Neuronal stem cell (in vitro differentiated cells): ENCODE measurements at regions not wholly inside any gene's neighbourhood (a gene's known extent, or its start where the extent isn't known, plus 50 kb on each side); places are given as distances from the start of the nearest gene placed in this dataset.
A peak's percentile ranks its signal among the peaks of the same experiment; 100 is the strongest.

ENCODE experiments used
- DNase-seq: peaks from one replicate; pipeline ENCODE4 v3.0.0-alpha.2; 2013; ENCODE audit warnings: low spot score
- H2AFZ ChIP-seq: one replicate; pipeline ENCODE4 v1.6.1; 2013; ENCODE audit warnings: mild to moderate bottlenecking, low read length, inconsistent platforms
- H2AK5ac ChIP-seq: 2 replicates; pipeline ENCODE4 v1.6.1; 2013; ENCODE audit warnings: low read depth, mild to moderate bottlenecking, inconsistent platforms, low read length, moderate library complexity, mixed read lengths
- H2BK120ac ChIP-seq: 2 replicates; pipeline ENCODE4 v1.6.1; 2013; ENCODE audit warnings: low read depth, mild to moderate bottlenecking, inconsistent platforms, low read length, moderate library complexity, mixed read lengths
- H2BK12ac ChIP-seq: one replicate; pipeline ENCODE4 v1.6.1; 2013; ENCODE audit warnings: low read length, inconsistent platforms
- H2BK15ac ChIP-seq: 2 replicates; pipeline ENCODE4 v1.6.1; 2013; ENCODE audit warnings: mild to moderate bottlenecking, low read length, inconsistent platforms, mixed read lengths
- H2BK5ac ChIP-seq: one replicate; pipeline ENCODE4 v1.6.1; 2013; ENCODE audit warnings: inconsistent platforms, mild to moderate bottlenecking, low read length, moderate library complexity
- H3K14ac ChIP-seq: one replicate; pipeline ENCODE4 v1.6.1; 2013; ENCODE audit warnings: low read length, inconsistent platforms
- H3K18ac ChIP-seq: 2 replicates; pipeline ENCODE4 v1.6.1; 2013; ENCODE audit warnings: low read length, inconsistent platforms
- H3K23ac ChIP-seq: 2 replicates; pipeline ENCODE4 v1.6.1; 2013; ENCODE audit warnings: low read depth, mild to moderate bottlenecking, mixed read lengths, low read length, inconsistent platforms; ENCODE audit not compliant: poor library complexity
- H3K27ac ChIP-seq: replicated peaks from 3 replicates; pipeline ENCODE4 v1.5.1; 2013; ENCODE audit warnings: low read length, inconsistent platforms
- H3K27me3 ChIP-seq, 3 experiments: 2 replicates each; pipeline ENCODE4 v1.6.1; 2013; ENCODE audit warnings: low read length in 3 of 3, mild to moderate bottlenecking in 2 of 3, inconsistent platforms in 1 of 3, low read depth in 1 of 3, mixed read lengths in 1 of 3, moderate library complexity in 1 of 3; ENCODE audit not compliant: control insufficient read depth in 3 of 3, insufficient read depth in 3 of 3
- H3K36me3 ChIP-seq, 2 donors: replicated peaks in 1 of 2; 2 replicates each; pipeline ENCODE4 v1.6.1; 2013; ENCODE audit warnings: low read length in 2 of 2; ENCODE audit not compliant: control insufficient read depth in 2 of 2, insufficient read depth in 2 of 2
- H3K4ac ChIP-seq: 2 replicates; pipeline ENCODE4 v1.6.1; 2013; ENCODE audit warnings: inconsistent platforms, mild to moderate bottlenecking, low read length, moderate library complexity
- H3K4me1 ChIP-seq, 2 donors: 1 replicate in 1 of 2; 2 replicates in 1 of 2; pipeline ENCODE4 v1.6.1; 2013; ENCODE audit warnings: low read length in 2 of 2, low read depth in 1 of 2; ENCODE audit not compliant: control insufficient read depth in 2 of 2, insufficient read depth in 1 of 2
- H3K4me2 ChIP-seq: one replicate; pipeline ENCODE4 v1.6.1; 2013; ENCODE audit warnings: mild to moderate bottlenecking, low read length, inconsistent platforms; ENCODE audit not compliant: insufficient read depth, poor library complexity, severe bottlenecking
- H3K4me3 ChIP-seq, 2 donors: 2 replicates each; pipeline ENCODE4 v1.5.1; 2013; ENCODE audit warnings: low read length in 2 of 2, mild to moderate bottlenecking in 2 of 2, inconsistent platforms in 1 of 2, moderate library complexity in 1 of 2
- H3K79me1 ChIP-seq: one replicate; pipeline ENCODE4 v1.6.1; 2013; ENCODE audit warnings: low read depth, mild to moderate bottlenecking, inconsistent platforms, low read length, moderate library complexity
- H3K9ac ChIP-seq: one replicate; pipeline ENCODE4 v1.6.1; 2013; ENCODE audit warnings: mild to moderate bottlenecking, low read depth, low read length, inconsistent platforms; ENCODE audit not compliant: poor library complexity
- H3K9me3 ChIP-seq, 2 donors: replicated peaks in 1 of 2; 2 replicates each; pipeline versions ENCODE3 to v1.6.1; 2013; ENCODE audit warnings: low read length in 2 of 2, mild to moderate bottlenecking in 2 of 2, inconsistent platforms in 1 of 2, low read depth in 1 of 2, mixed read lengths in 1 of 2, moderate library complexity in 1 of 2; ENCODE audit not compliant: control insufficient read depth in 2 of 2, insufficient read depth in 1 of 2
- H4K8ac ChIP-seq: one replicate; pipeline ENCODE4 v1.6.1; 2013; ENCODE audit warnings: low read depth, mild to moderate bottlenecking, inconsistent platforms, low read length, moderate library complexity
- H4K91ac ChIP-seq: one replicate; pipeline ENCODE4 v1.6.1; 2013; ENCODE audit warnings: low read length, low read depth, mild to moderate bottlenecking, inconsistent platforms; ENCODE audit not compliant: poor library complexity
- WGBS, 2 donors: extraction: QIAGEN DNeasy Blood & Tissue Kit; methylation state at CpG; one replicate each; pipeline ENCODE4 v1.1.7; 2013; ENCODE audit warnings: missing lambda C conversion rate in 2 of 2, mixed read lengths in 1 of 2; ENCODE audit not compliant: insufficient read length in 2 of 2, insufficient replicate concordance in 1 of 2; ENCODE audit errors: extremely low coverage in 2 of 2; 5-methylcytosine and 5-hydroxymethylcytosine counted together

DNA sequence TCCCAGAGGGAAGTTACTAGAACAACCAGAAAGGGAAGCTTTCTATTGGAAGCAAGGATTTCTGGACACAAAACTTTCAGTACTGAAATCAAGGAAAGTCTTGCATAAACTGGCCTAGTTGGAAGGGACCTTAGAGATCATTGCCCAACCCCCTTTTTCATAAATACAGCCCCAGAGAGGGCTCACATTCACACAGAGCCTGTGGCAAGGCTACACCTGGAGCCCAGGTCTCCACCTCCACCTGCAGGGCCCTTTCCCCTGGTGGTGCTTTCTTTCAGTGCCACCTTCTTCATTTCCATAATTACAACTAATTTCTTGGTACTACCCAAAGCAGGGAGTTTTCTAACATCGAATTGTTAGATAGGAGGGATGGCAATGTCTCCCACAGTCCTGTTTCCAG lies 85.7 kb downstream of the ADRB2 start:
- Histone ChIP-seq H3K27me3 (no peaks in the 10 kb centered on the region), H3K4me1 (peaks cover 0 to 8% of the 10 kb centered on the region in 2 donors), H4K91ac (no peak overlapping the region), H2BK15ac (no peak overlapping the region), H3K14ac (no peak overlapping the region), H3K4ac (no peak overlapping the region), H2AFZ (no peak overlapping the region), H2BK5ac (no peak overlapping the region), H3K18ac (peak overlapping the region; percentile 31), H2BK12ac (no peak overlapping the region), H2BK120ac (no peak overlapping the region), H3K36me3 (no peaks in the 10 kb centered on the region), H3K27ac (no peak overlapping the region), H3K23ac (no peak overlapping the region), H3K9ac (no peak overlapping the region), H2AK5ac (no peak overlapping the region), H3K4me2 (no peak overlapping the region), H4K8ac (no peak overlapping the region), H3K79me1 (no peaks in the 10 kb centered on the region), H3K4me3 (no peak overlapping the region), H3K9me3 (no peaks in the 10 kb centered on the region)
- DNase-seq = no peak
- WGBS, 2 donors = no CpG with 5 or more reads among the region's 1 CpG

DNA sequence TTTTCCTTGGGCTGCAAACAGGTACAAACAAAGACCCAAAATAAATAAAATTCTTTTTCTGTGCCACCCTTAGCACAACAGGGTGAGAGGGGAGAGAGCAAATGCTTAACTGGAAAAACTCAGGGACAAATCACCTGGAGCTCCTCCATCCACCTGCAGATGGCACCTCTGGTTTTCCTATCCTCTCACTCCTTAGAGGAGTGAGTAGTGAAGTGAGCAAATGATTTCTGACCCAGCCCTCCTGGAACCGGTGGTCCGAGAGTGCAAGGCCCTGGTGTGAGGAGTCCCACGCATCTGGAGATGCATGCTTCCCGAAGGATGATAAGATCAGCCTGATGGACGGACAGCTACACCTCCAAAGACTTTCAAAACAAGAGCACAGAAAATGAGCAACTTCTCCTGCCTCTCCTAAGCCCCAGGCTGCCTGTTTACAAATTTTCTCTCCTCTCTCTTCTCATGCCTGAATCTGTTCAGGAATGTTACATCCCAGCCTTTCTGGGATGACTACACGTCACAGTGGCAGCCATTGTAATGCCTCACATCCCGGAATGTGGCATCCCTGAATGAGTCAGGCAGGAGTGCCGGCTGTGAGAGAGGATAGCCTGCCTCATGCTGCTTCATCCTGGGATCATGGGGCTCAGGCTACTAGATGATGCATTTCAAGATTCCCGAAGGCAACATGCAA lies 86.4 kb downstream of the ADRB2 start:
- peaks cover 0 to 8% of the 10 kb centered on the region in 2 donors for H3K4me1 ChIP-seq
- H4K8ac ChIP-seq = no peak overlapping the region
- H3K14ac ChIP-seq = no peak overlapping the region
- no peak overlapping the region for H3K23ac ChIP-seq
- H4K91ac ChIP-seq = no peak overlapping the region
- H3K27ac ChIP-seq = peak overlapping the region; percentile 46
- H3K4ac ChIP-seq = no peak overlapping the region
- H2BK15ac ChIP-seq = no peak overlapping the region
- H3K18ac ChIP-seq = peak overlapping the region; percentile 50
- H2BK5ac ChIP-seq = no peak overlapping the region
- no peak overlapping the region for H3K9ac ChIP-seq
- H3K79me1 ChIP-seq = no peaks in the 10 kb centered on the region
- no peaks in the 10 kb centered on the region for H3K27me3 ChIP-seq
- no peak overlapping the region for H2BK12ac ChIP-seq
- peak overlapping the region; percentile 34 for H3K4me2 ChIP-seq
- H3K4me3 ChIP-seq = no peak overlapping the region
- no peaks in the 10 kb centered on the region for H3K36me3 ChIP-seq
- peak overlapping the region; percentile 10 for H2AFZ ChIP-seq
- H2AK5ac ChIP-seq = no peak overlapping the region
- no peaks in the 10 kb centered on the region for H3K9me3 ChIP-seq
- no peak overlapping the region for H2BK120ac ChIP-seq
- peak; percentile 70 for DNase-seq
- WGBS, 2 donors = no CpG with 5 or more reads among the region's 9 CpGs

DNA sequence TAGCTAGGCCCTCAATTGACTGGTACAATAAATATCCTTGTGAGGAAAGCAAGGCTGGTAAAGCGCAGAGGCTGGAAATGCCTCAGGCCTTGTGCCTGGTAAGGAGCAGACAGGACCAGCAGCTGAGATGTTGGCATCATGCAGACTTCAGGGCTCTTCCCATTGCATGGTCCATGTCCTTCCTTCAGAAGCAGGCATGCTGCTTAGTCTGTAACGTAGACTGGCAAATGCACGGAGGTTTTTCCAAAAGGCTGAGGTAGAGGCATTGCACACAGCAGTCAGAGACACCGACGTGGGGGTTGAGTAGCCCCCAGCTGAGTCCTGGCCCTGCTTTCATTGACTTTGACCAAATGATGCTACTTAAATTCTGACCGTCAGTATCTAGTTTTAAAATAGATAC lies 87.1 kb downstream of the ADRB2 start:
- no peak overlapping the region for H3K4me3 ChIP-seq
- DNase-seq = no peak
- no peak overlapping the region for H4K91ac ChIP-seq
- H3K9ac ChIP-seq = no peak overlapping the region
- H3K4ac ChIP-seq = no peak overlapping the region
- H3K4me1 ChIP-seq = peaks cover 0 to 8% of the 10 kb centered on the region in 2 donors
- H2BK5ac ChIP-seq = no peak overlapping the region
- H3K4me2 ChIP-seq = no peak overlapping the region
- no peaks in the 10 kb centered on the region for H3K79me1 ChIP-seq
- H2AK5ac ChIP-seq = no peak overlapping the region
- no peak overlapping the region for H2BK15ac ChIP-seq
- H3K27me3 ChIP-seq = no peaks in the 10 kb centered on the region
- H3K18ac ChIP-seq = peak overlapping the region; percentile 67
- no peak overlapping the region for H2AFZ ChIP-seq
- H3K36me3 ChIP-seq = no peaks in the 10 kb centered on the region
- H2BK120ac ChIP-seq = no peak overlapping the region
- H4K8ac ChIP-seq = no peak overlapping the region
- WGBS, 2 donors = no CpG with 5 or more reads among the region's 6 CpGs
- H3K14ac ChIP-seq = no peak overlapping the region
- no peak overlapping the region for H2BK12ac ChIP-seq
- H3K9me3 ChIP-seq = no peaks in the 10 kb centered on the region
- H3K23ac ChIP-seq = no peak overlapping the region
- peak overlapping the region; percentile 36 for H3K27ac ChIP-seq

DNA sequence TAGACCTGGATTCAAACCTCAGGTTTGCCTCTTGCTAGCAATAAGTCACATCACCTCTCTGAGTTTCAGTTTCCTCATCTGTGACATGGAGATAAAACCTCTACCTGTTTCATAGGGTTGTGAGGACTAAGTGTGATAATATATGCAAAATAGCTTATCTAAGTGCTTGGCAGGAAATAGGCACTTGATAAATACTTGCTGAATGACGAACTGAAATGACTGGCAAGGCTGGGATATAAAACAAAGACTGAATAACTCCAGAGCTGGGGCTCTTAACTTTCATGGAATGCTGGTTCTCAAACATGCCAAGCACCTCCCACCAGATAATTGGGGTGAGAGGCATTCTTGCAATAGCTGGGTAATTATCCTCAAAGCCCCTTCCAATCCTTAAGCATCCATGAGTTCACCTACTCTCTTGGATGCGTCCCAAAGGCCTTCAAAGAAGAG lies 87.6 kb downstream of the ADRB2 start:
- no peak overlapping the region for H3K4me2 ChIP-seq
- H3K27ac ChIP-seq = no peak overlapping the region
- H2BK5ac ChIP-seq = no peak overlapping the region
- no peaks in the 10 kb centered on the region for H3K36me3 ChIP-seq
- WGBS, 2 donors = no CpG with 5 or more reads among the region's 2 CpGs
- H2AFZ ChIP-seq = no peak overlapping the region
- H3K4ac ChIP-seq = no peak overlapping the region
- no peak overlapping the region for H2AK5ac ChIP-seq
- H3K18ac ChIP-seq = no peak overlapping the region
- H3K27me3 ChIP-seq = no peaks in the 10 kb centered on the region
- H2BK15ac ChIP-seq = no peak overlapping the region
- no peak overlapping the region for H4K91ac ChIP-seq
- no peak overlapping the region for H3K4me3 ChIP-seq
- peak; percentile 12 for DNase-seq
- H3K9ac ChIP-seq = no peak overlapping the region
- no peak overlapping the region for H3K14ac ChIP-seq
- no peak overlapping the region for H2BK12ac ChIP-seq
- H3K23ac ChIP-seq = no peak overlapping the region
- peaks cover 0 to 8% of the 10 kb centered on the region in 2 donors for H3K4me1 ChIP-seq
- H2BK120ac ChIP-seq = no peak overlapping the region
- no peaks in the 10 kb centered on the region for H3K79me1 ChIP-seq
- no peaks in the 10 kb centered on the region for H3K9me3 ChIP-seq
- H4K8ac ChIP-seq = no peak overlapping the region
